Activated T-helper 1 cell treated with anti-CD3 and anti-CD28 coated beads, Interleukin-2, amount 50 U/mL, for 16 hours (primary cell): ENCODE measurements at regions not wholly inside any gene's neighbourhood (a gene's known extent, or its start where the extent isn't known, plus 50 kb on each side); places are given as distances from the start of the nearest gene placed in this dataset.

Experiments used
- DNase-seq, 2 donors: peaks; one replicate each; pipeline ENCODE4 v3.0.0-alpha.2; 2020; ENCODE audit warnings: low read depth in 1 of 2, low spot score in 1 of 2

DNA sequence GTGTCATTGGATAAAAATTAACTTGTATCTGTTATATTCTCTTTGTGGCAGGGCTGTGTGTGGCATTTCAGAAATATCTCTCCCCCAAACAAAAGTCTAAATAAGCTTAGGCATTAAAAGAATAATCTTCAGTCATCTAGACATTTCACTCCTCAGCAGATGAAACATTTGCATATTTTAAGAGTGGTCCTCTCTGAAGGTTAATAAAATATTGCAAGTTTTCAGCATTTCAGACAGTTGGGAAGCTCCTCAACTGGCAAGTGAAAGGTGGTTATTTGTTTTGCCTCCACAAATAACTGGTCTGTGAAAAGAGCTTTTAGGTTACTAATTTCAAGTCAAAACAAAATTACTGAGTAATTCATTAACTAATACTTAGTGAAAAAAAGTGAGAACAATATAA is 462.6 kb downstream of the EPHA4 start:
- no peak for DNase-seq

- no peak for DNase-seq
Observed at GRCh38 chr2:221111739-221112138, 460.4 kb downstream of the EPHA4 start.

GRCh38 chr2:221112744-221113143 is 459.4 kb downstream of the EPHA4 start:
- DNase-seq = no peak

DNA sequence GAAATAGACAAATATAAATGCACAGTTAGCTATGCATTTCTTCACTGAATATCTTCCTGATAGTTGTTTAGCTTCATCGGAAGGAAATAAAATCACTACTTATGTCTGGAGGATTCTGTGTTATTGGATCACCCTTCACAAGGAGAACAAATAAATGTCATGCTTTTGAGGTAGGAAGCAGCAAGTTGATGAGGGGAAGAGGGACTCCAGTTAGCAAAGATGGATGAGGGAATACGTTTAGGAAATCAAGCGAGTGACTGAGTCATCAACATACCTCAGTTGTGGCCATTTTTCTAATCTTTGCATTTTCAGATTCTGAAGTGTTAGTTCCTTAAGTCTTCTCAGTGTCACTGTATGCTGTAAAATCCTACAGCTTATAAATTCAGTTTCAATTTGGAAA is 456.2 kb downstream of the EPHA4 start:
- no peak for DNase-seq

- DNase-seq = no peak
Observed at GRCh38 chr2:221120643-221121042, 451.5 kb downstream of the EPHA4 start.

DNA sequence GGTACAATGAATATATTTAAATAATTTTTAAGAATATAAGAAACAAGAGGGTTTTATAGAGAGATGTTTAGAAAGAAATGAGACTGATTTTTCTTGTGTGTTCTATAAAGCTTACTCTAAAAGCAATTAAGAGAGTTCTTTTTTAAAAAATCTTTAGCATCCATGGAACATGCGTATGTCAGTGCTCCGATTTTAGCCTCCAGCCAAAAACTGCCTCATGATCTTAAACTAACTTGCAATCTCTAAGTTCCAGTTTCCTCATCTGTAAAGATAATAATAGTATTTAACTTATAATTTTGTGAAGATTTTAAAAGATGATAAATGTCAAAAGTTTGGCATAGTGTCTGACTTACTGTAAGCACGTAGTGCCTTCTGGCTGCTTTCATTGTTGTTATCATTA is 448.7 kb downstream of the EPHA4 start:
- no peak for DNase-seq

GRCh38 chr2:221124532-221125240 is 447.4 kb downstream of the EPHA4 start:
- no peak for DNase-seq

DNA sequence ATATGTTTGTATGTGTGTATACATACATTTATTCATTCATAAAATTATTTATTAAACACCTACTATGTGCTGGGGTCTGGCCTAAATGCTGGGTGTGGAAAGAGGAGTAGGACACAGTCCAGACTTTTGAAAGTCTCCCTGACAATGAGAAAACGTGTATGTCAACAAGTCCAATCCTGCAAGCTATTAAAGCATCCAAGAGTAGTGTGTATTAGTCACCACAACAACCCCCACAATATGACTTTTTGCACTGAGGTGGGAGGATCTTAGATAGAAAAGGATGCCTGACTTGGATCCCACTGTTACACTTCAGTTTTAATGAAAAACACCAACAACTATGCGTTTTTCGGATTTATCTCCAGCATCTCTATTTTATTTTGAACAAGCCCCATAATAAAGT is 446.4 kb downstream of the EPHA4 start:
- no peak for DNase-seq

DNA sequence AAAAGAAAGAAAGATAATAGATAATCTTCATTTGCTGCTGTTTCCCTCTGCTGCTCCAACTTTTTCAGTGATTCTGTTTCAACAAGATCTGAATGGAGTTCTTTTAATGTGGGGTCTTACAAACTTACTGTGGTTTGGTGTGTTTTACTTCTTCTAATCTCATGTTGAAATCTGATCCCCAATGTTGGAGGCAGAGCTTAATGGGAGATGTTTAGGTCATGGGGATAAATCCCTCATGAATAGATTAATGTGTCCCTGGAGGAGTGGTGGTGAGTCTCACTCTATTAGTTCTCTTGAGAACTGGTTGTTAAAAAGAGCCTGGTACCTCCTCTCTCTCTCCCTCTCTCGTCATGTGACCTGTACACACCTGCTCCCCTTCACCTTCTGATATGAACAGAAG is 442.4 kb downstream of the EPHA4 start:
- DNase-seq = no peak

DNA sequence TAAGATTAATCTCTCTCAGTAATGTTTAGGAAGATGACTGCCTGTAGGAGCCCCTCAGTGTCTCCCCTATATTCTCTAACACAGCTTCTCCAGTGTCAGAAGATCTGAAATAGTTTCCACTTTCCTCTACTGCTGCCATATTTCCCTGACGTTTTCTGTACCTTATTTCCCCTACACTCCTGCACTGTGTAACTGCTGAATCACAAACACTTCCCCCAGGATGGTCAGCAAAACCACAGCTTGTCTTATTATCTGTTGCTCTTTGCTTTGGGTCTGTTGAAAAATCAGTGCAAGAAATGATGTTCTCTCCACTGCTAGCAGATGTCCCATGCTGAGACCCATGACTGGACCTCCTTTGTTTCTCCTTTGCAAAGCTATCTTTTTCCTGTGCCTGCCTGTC is 441.7 kb downstream of the EPHA4 start:
- no peak for DNase-seq

DNA sequence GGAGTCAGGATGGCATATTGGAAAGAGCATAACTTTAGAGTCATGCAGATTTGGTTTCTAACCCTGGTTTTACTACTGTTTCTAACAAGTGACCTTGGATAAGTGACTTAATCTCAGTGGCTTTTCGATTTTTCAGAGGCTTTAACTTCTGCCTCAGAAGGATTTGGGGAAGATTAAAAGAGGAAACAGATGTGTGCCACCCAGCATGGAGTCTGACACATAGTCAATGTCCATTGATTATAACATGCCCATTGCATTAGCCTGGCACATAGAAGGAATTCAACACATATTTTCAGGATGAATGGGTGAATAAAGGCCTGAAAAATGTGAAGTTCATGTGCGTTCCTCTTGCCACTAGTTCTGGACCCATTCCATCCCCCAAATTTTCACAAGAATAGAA is 438.2 kb downstream of the EPHA4 start:
- no peak for DNase-seq

DNA sequence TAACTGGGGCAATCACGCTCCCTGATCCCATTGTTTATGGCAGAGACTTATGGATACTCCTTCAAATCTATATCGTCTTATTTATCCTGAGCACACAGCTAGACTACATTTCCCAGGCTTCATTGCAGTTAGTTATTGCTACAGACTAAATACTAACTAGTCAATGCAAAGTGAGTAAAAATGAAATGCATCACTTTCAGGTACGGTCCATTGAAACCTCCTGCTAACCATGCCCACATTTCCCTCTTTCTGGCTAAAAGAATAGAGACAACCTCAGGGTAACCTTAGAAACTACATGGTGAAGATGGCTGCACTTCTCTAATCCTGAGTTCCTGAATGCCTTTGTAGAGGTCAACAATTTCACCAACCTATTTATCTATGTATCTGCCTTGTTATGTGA is 437.4 kb downstream of the EPHA4 start:
- no peak for DNase-seq

- DNase-seq = no peak
Observed at GRCh38 chr2:221135699-221136098, 436.4 kb downstream of the EPHA4 start.

DNA sequence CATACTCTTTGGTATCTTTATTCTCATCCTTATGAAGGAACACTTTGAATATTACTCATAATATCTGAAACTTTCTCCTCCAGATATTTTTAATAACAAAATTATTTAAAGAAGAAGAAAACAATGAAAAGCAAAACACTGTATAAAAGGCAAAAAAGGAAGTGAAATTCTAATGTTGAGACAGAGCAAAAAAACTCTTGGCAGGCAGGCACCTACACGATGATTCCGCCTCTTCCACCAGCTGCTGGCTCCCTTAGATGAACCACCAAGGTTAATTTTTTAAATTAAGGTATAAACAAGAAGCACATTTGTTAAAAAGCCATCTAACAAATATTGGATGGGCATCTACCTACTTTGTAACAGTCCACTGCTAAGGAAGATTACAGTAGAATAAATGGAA is 434.7 kb downstream of the EPHA4 start:
- DNase-seq = no peak

- no peak for DNase-seq
Observed at GRCh38 chr2:221142341-221142740, 429.8 kb downstream of the EPHA4 start.

DNA sequence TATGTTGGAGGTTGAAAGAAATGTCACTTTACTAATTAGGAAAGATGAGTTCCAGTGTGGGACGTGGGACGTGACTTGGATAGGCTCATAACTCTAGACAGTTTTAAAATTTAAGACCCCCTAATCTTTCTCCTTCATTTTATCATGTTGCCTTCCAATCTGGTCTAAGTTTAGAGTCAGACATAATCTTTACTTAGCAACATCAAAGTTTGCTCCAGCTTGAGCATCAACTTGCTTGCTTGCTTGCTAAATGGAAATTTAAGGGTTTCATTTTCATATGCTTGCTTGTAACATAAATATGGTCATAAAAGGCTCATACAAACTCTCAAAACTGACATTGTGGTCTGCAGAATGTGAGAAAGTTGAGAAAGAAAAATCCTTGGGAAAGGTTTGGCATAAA is 428.9 kb downstream of the EPHA4 start:
- no peak for DNase-seq

- no peak for DNase-seq
Observed at GRCh38 chr2:221144909-221145308, 427.2 kb downstream of the EPHA4 start.

GRCh38 chr2:221145396-221145795 is 426.7 kb downstream of the EPHA4 start:
- DNase-seq = no peak

DNA sequence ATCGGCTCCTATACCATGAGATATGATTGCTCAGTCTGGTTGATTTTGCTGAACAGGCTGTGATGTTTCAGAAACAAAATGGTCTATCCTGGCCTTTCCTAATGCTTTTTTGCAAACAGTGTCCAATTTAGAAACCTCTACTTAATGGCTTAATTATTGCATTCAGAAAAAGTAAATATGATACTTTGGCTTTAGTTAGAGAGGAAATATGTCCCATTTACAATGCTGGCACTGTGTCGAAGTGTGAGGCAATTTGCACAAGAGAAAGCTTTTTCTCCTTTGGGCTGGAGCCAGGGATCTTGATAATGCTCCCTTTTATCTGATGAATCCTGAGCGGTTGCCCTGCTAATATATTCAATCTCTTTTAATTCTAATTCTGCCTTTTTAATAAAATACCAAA is 418.9 kb downstream of the EPHA4 start:
- DNase-seq = no peak

DNA sequence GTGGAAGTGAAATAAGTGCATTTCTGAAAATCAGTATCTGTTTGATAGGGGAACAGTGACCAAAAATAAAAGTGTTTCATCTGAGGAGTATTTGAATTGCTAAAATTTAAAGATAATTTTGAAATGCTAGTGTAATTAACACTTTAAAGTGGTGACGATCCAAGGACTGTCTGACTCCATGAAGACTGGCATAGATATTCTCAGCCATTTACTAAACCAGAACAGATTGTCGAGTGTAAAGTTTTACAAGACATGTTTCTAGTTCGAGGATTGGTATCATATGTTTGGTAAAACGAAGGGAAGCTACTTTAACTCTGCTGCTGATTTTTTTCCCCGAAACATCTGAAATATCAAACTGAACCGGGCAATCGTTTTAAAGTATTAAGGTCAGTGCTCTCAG is 417.9 kb downstream of the EPHA4 start:
- no peak for DNase-seq

DNA sequence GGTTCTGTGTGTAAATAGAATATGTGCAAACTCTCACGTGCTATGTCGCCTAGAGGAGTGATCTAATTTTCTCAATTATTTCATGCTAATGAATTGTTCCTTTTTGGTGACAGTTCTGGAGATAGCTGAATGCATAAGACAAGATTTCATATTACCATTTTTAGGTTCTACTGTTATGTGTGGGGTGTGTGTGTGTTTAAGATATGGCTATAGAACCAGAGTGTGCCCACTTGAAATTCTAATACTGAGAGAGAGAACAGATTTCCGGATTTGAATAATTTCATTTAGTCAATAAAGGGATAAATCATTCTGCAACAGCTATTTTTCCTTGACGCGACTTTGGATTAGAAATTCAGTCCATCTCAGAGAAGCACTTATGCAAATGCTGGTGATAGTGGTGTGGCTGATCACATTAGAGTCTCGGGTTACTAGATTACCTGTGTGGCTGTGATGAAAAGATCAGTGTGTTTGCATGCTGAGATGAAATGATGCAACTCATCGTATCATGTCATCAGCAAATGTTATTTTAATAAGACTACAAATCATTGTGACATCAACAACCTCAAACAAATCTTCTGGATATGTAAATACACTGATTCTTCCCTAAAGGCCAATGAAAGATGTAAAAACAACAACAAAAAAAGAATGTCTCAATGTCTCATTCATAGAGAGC is 415.9 kb downstream of the EPHA4 start:
- no peak for DNase-seq

GRCh38 chr2:221161186-221161585 is 410.9 kb downstream of the EPHA4 start:
- no peak for DNase-seq

- DNase-seq = no peak
Observed at GRCh38 chr2:221166292-221166691, 405.8 kb downstream of the EPHA4 start.
